ENCODE measurements at regions not wholly inside any gene's neighbourhood (a gene's known extent, or its start where the extent isn't known, plus 50 kb on each side); places are given as distances from the start of the nearest gene placed in this dataset.

DNA sequence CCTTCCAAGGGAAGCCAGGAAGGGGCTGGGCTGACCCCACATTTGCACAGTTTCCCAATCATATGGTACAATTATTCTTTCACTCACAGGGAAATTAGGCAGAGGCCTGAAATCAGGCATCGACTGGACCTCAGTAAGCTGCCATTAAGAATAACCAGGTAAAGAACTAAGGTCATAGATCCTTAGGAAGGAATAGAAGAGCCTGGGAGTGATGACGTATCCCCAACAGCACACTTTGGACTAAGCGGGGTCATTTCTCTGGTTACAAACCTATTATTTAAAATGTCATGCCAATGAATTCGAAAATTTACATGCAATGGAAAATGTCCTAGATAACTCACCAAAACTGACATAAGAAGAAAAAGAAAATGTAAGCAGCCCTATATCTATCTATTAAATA lies 118.2 kb downstream of the BRD1 start:
- TF ChIP-seq, protein P1, sequence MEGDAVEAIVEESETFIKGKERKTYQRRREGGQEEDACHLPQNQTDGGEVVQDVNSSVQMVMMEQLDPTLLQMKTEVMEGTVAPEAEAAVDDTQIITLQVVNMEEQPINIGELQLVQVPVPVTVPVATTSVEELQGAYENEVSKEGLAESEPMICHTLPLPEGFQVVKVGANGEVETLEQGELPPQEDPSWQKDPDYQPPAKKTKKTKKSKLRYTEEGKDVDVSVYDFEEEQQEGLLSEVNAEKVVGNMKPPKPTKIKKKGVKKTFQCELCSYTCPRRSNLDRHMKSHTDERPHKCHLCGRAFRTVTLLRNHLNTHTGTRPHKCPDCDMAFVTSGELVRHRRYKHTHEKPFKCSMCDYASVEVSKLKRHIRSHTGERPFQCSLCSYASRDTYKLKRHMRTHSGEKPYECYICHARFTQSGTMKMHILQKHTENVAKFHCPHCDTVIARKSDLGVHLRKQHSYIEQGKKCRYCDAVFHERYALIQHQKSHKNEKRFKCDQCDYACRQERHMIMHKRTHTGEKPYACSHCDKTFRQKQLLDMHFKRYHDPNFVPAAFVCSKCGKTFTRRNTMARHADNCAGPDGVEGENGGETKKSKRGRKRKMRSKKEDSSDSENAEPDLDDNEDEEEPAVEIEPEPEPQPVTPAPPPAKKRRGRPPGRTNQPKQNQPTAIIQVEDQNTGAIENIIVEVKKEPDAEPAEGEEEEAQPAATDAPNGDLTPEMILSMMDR (IDR thresholded peaks at IDR 0.05), result no peak
- TF ChIP-seq POLR2A (IDR thresholded peaks at IDR 0.05), result no peak
